Thoracic aorta (tissue), 2 donors: ENCODE measurements at regions not wholly inside any gene's neighbourhood (a gene's known extent, or its start where the extent isn't known, plus 50 kb on each side); places are given as distances from the start of the nearest gene placed in this dataset.

ENCODE experiments used
- ATAC-seq: fragments of 150-250 bp; one replicate; pipeline ENCODE4 v1.8.0; 2017; ENCODE audit warnings: low read depth; ENCODE audit not compliant: insufficient number of reproducible peaks, low FRiP score
- DNase-seq: peaks from one replicate; pipeline ENCODE4 v3.0.0-alpha.2; 2020; ENCODE audit warnings: low spot score
- H3K27ac ChIP-seq, 2 donors: fragments of 200-600 bp; sonication (generic); 1 replicate in 1 of 2; 2 replicates in 1 of 2; pipeline ENCODE4 v1.5.1; 2016; ENCODE audit warnings: mild to moderate bottlenecking in 2 of 2, moderate library complexity in 2 of 2
- H3K27me3 ChIP-seq: fragments of 200-600 bp; sonication (generic); replicated peaks from 2 replicates; pipeline ENCODE4 v1.6.0; 2016; ENCODE audit warnings: mild to moderate bottlenecking; ENCODE audit not compliant: insufficient read depth
- H3K36me3 ChIP-seq: fragments of 200-600 bp; sonication (generic); one replicate; pipeline ENCODE4 v1.5.1; 2016
- H3K4me1 ChIP-seq, 2 donors: fragments of 200-600 bp; sonication (generic); 1 replicate in 1 of 2; 2 replicates in 1 of 2; pipeline versions ENCODE4 v1.5.1 to v1.6.0; 2016; ENCODE audit warnings: low read depth in 2 of 2, mild to moderate bottlenecking in 1 of 2; ENCODE audit not compliant: control insufficient read depth in 1 of 2
- H3K4me3 ChIP-seq: fragments of 200-600 bp; sonication (generic); 2 replicates; pipeline ENCODE4 v1.5.1; 2016; ENCODE audit warnings: mild to moderate bottlenecking
- H3K9me3 ChIP-seq: fragments of 200-600 bp; sonication (generic); 2 replicates; pipeline ENCODE4 v1.5.1; 2016
- TF ChIP-seq, protein P1 (sequence below): fragments of 200-600 bp; sonication (generic); IDR thresholded peaks from one replicate; pipeline ENCODE4 v1.5.1; 2019; ENCODE audit warnings: antibody characterized with exemption

DNA sequence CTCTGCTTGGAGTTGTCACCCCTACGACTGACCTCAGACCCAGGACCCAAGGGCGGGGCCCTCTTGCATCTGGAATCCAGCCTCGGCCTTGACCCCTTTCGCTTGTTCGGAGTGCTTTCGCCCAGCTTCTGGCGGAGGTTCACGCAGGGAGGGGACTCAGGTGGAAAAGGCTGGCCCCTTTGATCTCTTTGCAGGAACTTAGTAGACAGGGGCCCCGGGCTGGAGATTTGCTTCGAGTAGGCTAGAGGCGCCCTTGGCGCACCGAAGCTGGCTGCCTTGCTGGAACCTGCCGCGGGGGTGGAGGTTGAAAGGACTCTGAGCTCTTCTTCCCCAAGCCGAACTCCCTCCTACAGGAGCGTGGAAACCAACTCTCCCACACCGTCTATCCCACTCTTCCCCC is 255.1 kb downstream of the OTUD1 start:
- DNase-seq (no peak), ATAC-seq (no peak)
- Histone ChIP-seq H3K27ac (no peak overlapping the region), H3K36me3 (no peaks in the 10 kb centered on the region), H3K9me3 (no peaks in the 10 kb centered on the region), H3K27me3 (peaks cover 4% of the 10 kb centered on the region), H3K4me3 (no peak overlapping the region), H3K4me1 (peaks cover 0 to 15% of the 10 kb centered on the region in 2 donors)
- TF ChIP-seq, protein P1, sequence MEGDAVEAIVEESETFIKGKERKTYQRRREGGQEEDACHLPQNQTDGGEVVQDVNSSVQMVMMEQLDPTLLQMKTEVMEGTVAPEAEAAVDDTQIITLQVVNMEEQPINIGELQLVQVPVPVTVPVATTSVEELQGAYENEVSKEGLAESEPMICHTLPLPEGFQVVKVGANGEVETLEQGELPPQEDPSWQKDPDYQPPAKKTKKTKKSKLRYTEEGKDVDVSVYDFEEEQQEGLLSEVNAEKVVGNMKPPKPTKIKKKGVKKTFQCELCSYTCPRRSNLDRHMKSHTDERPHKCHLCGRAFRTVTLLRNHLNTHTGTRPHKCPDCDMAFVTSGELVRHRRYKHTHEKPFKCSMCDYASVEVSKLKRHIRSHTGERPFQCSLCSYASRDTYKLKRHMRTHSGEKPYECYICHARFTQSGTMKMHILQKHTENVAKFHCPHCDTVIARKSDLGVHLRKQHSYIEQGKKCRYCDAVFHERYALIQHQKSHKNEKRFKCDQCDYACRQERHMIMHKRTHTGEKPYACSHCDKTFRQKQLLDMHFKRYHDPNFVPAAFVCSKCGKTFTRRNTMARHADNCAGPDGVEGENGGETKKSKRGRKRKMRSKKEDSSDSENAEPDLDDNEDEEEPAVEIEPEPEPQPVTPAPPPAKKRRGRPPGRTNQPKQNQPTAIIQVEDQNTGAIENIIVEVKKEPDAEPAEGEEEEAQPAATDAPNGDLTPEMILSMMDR, result no peak

DNA sequence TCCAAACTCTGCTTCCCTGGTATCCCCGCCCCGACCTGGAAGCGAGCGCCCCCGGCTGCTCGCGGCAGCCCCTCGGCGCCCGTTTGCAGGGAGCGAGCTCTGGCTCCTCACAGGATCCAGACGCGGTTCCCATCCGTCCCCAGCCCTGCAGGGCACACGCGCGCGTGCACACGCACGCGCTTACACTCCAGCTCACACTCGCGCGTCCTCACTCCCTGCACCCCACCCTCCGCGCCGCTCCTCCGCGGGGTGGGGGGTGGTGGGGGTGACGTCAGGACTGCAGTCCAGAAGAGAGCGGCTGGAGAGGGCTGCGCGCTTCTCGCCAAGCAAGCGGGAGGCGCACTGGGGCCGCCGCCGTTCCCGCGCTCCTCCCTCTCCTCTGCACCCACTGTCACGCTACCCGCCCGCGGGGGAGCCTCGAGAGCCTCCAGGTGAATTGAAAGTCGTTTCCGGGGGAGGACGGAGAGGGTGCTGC is 255.6 kb downstream of the OTUD1 start:
- TF ChIP-seq, protein P1, result no peak
- peaks cover 0 to 15% of the 10 kb centered on the region in 2 donors for H3K4me1 ChIP-seq
- no peaks in the 10 kb centered on the region for H3K9me3 ChIP-seq
- no peak for DNase-seq
- H3K27me3 ChIP-seq, result peaks cover 4% of the 10 kb centered on the region
- peak overlapping the region; percentile 43 for H3K4me3 ChIP-seq
- no peaks in the 10 kb centered on the region for H3K36me3 ChIP-seq
- no peak for ATAC-seq
- no peak overlapping the region for H3K27ac ChIP-seq

DNA sequence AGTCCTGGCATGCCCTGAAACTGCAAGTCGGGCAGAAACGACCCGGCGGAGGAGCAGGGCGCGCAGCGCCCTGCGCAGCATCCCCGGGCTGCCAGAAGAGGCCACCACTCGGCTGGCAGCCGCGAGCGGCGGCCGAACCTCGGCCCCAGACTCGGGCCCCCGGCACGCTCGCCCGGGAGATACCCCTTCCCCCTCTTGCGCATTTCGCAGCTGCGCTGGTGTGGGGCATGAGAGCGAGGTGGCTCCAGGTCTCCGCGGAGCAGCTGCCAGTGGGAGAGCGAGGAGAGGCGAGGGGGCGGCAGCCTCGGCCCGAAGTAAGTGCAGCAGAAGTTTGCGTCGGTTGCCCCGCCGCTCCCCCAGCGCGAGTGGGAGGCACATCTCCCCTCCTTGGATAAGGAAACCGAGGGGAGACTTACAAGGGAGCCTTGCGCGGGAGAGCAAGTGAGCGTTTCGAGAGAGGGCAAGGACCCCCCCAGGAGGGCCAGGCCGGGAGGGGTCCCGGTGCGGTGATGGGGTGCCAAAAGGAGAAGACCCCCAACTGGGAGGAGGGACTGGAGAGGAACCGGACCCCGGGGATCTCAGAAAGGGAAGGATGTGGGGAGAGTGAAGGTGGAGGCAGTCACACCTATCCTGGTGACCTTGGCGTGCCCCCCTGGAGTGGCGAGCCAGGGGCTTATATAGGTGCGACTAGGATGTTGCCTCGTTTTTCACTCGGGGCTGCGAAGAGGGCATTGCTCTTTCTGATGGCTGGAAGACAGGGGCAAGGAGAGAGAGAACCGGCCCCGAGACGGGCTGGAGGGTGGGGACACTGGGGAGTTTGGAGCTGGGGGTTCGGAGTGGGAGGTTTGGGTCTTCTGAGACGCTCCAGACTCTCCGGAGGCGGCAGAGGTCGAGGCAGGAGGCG is 256.3 kb downstream of the OTUD1 start:
- H3K27me3 ChIP-seq, result peaks cover 4% of the 10 kb centered on the region
- DNase-seq (no peak), ATAC-seq (no peak)
- TF ChIP-seq, protein P1, result no peak
- no peak overlapping the region for H3K27ac ChIP-seq
- H3K4me3 ChIP-seq, result peak overlapping the region; percentile 43
- H3K9me3 ChIP-seq, result no peaks in the 10 kb centered on the region
- H3K36me3 ChIP-seq, result no peaks in the 10 kb centered on the region
- peaks cover 0 to 15% of the 10 kb centered on the region in 2 donors for H3K4me1 ChIP-seq

DNA sequence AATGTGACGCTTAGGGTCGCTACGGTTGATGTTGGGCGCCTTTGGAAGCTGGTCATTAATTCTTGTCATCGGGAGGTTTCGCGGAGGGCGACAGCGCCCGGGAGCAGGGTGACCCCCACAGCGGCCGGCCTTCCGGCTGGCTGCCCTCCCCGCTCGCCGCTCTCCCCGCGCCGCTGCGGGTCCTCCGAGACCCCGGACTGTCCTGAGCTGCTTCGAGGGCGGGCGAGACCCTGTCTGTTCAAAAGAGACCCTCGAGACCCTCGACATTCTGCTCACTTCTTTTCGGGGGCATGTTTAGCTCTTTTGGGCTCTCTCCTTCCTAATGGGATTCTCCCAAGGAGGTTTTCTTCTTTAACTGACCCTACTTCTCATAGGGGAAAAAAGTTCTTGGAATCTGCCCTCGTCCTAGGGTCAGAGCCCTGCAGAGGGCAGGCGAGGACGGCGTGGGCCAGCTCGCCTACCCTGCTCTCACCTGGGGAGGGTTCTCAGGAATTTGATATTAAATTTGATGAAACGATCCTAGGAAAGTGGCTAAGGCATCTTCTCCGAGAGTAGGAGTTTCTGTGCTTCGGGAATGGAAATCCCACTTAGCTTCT is 257.0 kb downstream of the OTUD1 start:
- peaks cover 4% of the 10 kb centered on the region for H3K27me3 ChIP-seq
- no peak overlapping the region for H3K4me3 ChIP-seq
- no peaks in the 10 kb centered on the region for H3K9me3 ChIP-seq
- ATAC-seq (no peak), DNase-seq (no peak)
- H3K4me1 ChIP-seq, result peaks cover 0 to 15% of the 10 kb centered on the region in 2 donors
- no peak overlapping the region for H3K27ac ChIP-seq
- TF ChIP-seq, protein P1, result no peak
- no peaks in the 10 kb centered on the region for H3K36me3 ChIP-seq

DNA sequence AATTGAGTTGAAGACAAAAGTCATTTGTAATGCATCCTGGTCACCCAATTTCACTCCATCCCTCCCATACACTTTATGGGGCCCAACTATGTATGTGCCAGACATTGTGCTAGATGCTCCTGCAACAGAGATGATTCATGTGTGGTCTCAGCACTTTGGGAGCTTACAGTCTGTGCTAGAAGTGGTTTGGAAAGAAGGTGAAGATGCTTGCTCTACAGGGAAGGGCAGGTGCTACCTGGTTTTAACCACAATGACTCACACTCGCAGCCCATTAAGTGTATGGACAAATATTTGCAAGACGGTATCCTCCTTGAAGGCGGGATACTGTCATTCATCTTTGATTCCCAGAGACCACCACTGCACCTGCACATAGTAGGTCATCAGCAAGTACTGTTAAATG is 257.6 kb downstream of the OTUD1 start:
- no peak overlapping the region for H3K27ac ChIP-seq
- TF ChIP-seq, protein P1, result no peak
- no peaks in the 10 kb centered on the region for H3K9me3 ChIP-seq
- peaks cover 4% of the 10 kb centered on the region for H3K27me3 ChIP-seq
- H3K4me1 ChIP-seq, result peaks cover 0 to 15% of the 10 kb centered on the region in 2 donors
- no peak overlapping the region for H3K4me3 ChIP-seq
- ATAC-seq (no peak), DNase-seq (no peak)
- H3K36me3 ChIP-seq, result no peaks in the 10 kb centered on the region
